ENCODE measurements at regions not wholly inside any gene's neighbourhood (a gene's known extent, or its start where the extent isn't known, plus 50 kb on each side); places are given as distances from the start of the nearest gene placed in this dataset.

DNA sequence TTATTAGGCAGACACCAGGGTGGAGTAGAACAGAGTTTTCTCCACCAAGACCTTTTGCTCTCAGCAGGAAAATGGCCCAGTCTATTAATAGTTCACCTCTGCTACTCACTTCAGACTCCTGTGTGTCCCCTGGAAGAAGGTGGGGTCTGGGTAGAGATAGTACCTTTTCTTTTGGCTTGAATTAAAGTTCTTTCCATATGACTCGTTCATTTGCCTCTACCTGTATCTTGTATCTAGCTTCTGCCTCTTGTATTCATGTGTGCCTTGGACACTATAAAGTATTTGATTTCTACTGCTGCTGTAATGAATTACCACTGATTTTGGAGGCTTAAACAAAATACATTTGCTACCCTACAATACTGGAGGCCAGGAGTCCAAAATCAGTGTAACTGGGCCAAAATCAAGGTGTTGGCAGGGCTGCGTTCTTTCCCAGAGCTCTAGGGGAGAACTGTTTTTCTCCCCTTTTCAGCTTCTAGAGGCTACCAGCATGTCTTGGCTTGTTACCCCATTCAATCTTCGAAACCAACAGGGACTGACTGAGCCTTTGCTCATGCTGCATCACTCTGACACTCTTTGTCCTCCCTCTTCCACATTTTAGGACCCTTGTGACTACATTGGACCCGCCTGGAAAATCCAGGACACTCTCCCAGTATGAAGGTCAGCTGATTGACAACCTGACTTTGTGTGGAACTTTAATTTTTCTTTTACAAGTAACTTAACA lies 155.6 kb upstream of the PRSS58 start:
- Histone ChIP-seq H3K27ac (no peak overlapping the region), H3K36me3 (no peaks in the 10 kb centered on the region), H3K9me3 (no peaks in the 10 kb centered on the region), H3K4me1 (peaks cover 0 to 6% (median 0%) of the 10 kb centered on the region in 6 donors), H3K27me3 (replicated peaks in 1 of 7) (no peaks in the 10 kb centered on the region), H3K4me3 (no peak overlapping the region)
- WGBS, 5 donors: 71 to 97% (median 87%) methylated on average over 4 of the region's 4 CpGs
- intact Hi-C loops (cut with DNase I; ENCODE audit: low total_unique reads): no loop called here
- TF ChIP-seq, protein P1, sequence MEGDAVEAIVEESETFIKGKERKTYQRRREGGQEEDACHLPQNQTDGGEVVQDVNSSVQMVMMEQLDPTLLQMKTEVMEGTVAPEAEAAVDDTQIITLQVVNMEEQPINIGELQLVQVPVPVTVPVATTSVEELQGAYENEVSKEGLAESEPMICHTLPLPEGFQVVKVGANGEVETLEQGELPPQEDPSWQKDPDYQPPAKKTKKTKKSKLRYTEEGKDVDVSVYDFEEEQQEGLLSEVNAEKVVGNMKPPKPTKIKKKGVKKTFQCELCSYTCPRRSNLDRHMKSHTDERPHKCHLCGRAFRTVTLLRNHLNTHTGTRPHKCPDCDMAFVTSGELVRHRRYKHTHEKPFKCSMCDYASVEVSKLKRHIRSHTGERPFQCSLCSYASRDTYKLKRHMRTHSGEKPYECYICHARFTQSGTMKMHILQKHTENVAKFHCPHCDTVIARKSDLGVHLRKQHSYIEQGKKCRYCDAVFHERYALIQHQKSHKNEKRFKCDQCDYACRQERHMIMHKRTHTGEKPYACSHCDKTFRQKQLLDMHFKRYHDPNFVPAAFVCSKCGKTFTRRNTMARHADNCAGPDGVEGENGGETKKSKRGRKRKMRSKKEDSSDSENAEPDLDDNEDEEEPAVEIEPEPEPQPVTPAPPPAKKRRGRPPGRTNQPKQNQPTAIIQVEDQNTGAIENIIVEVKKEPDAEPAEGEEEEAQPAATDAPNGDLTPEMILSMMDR (IDR thresholded peaks at IDR 0.05 in 8 of 11, conservative IDR thresholded peaks at IDR 0.05 in 3 of 11): no peak
- no peak for TF ChIP-seq POLR2AphosphoS5 (IDR thresholded peaks at IDR 0.05)
- no peak for TF ChIP-seq POLR2A (IDR thresholded peaks at IDR 0.05)
- no peak for DNase-seq

DNA sequence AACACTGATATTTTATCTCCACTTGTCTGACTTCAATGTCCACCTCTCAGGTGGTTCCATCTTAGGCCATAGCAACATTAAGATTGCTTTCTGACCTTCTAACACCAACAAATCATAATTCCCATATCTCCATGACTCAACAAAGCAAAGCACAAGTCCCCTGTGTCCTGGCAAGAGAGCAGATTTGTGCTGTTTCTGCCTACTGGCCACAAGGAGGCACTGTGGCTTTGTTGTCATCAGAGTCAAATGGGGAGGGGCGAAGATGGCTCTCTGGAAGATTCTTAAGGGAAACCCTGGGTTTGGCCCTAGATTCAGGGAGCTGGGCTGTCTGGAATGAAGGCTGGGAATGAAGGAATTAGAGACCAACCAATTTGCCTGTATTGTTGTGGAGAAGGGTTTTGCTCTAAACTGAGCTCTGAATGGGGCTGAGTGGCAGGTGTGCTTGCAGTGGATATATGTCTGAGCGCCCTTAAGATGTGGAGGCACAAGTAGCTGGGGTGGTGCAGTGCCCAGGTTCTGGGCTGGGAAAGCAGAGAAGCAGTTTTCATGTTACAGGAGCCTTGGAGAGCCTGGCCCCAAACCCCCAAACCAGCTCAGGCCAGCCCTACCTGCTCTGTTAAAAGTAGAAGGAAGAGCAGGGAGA lies 154.8 kb upstream of the PRSS58 start:
- WGBS, 5 donors: 58 to 75% (median 70%) methylated on average over 2 of the region's 2 CpGs

DNA sequence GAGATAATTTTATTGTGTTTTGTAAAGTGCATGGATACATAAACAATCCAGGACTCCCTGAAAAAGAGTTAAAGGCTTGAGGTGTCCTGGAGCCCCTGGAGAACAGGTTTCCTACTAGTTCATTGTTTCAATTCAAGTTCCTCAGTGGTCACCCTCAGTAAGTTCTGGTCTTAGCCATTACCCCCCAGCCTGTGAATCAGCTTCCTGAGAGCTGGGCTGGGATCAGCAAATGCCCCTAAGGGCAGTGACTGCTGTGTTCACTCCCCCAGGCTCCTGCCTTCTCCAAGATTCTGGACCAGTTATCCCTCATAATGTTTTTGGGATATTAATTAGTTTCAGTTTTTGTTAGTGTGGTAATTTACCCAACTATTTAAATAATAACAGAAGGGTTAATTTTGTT lies 151.6 kb upstream of the PRSS58 start:
- no peaks in the 10 kb centered on the region for H3K27me3 ChIP-seq (replicated peaks in 1 of 7)
- no peak overlapping the region for H3K4me3 ChIP-seq
- TF ChIP-seq POLR2A (IDR thresholded peaks at IDR 0.05) (no peak), POLR2AphosphoS5 (IDR thresholded peaks at IDR 0.05) (no peak)
- TF ChIP-seq, protein P1 (IDR thresholded peaks at IDR 0.05 in 8 of 11, conservative IDR thresholded peaks at IDR 0.05 in 3 of 11): no peak
- no peaks in the 10 kb centered on the region for H3K36me3 ChIP-seq
- H3K4me1 ChIP-seq: no peaks in the 10 kb centered on the region
- intact Hi-C loops (cut with DNase I; ENCODE audit: low total_unique reads): no loop called here
- H3K9me3 ChIP-seq: no peaks in the 10 kb centered on the region
- DNase-seq: no peak
- H3K27ac ChIP-seq: no peak overlapping the region

More for the DNA sequence above, 154.8 kb upstream of the PRSS58 start:
- no peaks in the 10 kb centered on the region for H3K27me3 ChIP-seq (replicated peaks in 1 of 7)
- intact Hi-C loops (cut with DNase I; ENCODE audit: low total_unique reads): no loop called here
- no peaks in the 10 kb centered on the region for H3K4me1 ChIP-seq
- no peaks in the 10 kb centered on the region for H3K36me3 ChIP-seq
- no peak overlapping the region for H3K4me3 ChIP-seq
- TF ChIP-seq POLR2A (IDR thresholded peaks at IDR 0.05) (no peak), POLR2AphosphoS5 (IDR thresholded peaks at IDR 0.05) (no peak)
- TF ChIP-seq, protein P1 (IDR thresholded peaks at IDR 0.05 in 8 of 11, conservative IDR thresholded peaks at IDR 0.05 in 3 of 11): peak in 8 of 11 experiments; percentile 11 to 62 (median 48)
- no peaks in the 10 kb centered on the region for H3K9me3 ChIP-seq
- H3K27ac ChIP-seq: no peak overlapping the region
- no peak for DNase-seq

DNA sequence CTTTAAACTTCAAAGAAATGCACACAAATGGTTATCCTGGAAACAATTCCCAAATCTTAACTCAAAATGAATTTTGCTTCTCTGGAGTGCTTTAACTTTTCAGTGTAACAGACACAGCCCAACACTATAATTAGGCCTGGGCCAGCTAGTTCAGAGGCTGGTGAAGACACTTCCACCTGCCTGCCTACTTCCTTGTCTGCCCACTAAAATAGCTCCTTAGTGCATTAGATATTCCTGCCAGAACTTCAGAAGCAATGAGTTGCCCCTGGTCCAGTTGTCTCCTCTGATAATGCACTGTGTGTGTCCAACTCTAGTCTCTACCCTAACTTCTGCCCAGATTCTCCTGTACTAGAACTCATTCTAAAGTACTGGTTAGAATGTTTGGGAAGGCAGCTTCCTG lies 150.9 kb upstream of the PRSS58 start:
- no peak for DNase-seq
- no peak overlapping the region for H3K4me3 ChIP-seq
- no peaks in the 10 kb centered on the region for H3K9me3 ChIP-seq
- H3K36me3 ChIP-seq: no peaks in the 10 kb centered on the region
- no peak for TF ChIP-seq POLR2AphosphoS5 (IDR thresholded peaks at IDR 0.05)
- intact Hi-C loops (cut with DNase I; ENCODE audit: low total_unique reads): no loop called here
- no peaks in the 10 kb centered on the region for H3K27me3 ChIP-seq (replicated peaks in 1 of 7)
- no peak overlapping the region for H3K27ac ChIP-seq
- H3K4me1 ChIP-seq: no peaks in the 10 kb centered on the region

Measured in spleen (tissue), 11 donors.